ENCODE measurements at regions not wholly inside any gene's neighbourhood (a gene's known extent, or its start where the extent isn't known, plus 50 kb on each side); places are given as distances from the start of the nearest gene placed in this dataset.

GRCh38 chr9:35540315-35540714, 50.4 kb downstream of the RUSC2 start:
- no peak for DNase-seq

GRCh38 chr9:35546853-35547252, 56.9 kb downstream of the RUSC2 start:
- no peak for DNase-seq

DNA sequence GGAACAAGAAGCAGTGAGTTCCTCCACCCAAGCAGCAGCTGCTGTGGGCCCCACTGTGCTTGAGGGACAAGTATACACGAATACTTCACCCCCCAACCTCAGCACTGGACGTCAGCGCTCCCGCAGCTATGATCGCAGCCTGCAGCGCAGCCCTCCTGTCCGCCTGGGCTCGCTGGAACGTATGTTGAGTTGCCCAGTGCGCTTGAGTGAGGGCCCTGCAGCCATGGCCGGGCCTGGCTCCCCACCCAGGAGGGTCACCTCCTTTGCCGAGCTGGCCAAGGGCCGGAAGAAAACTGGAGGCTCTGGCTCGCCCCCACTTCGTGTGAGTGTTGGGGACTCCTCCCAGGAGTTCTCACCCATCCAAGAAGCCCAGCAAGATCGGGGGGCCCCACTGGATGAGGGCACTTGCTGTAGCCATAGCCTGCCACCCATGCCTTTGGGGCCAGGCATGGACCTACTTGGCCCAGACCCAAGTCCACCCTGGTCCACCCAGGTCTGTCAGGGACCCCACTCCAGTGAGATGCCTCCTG, 57.1 kb upstream of the TESK1 start:
- no peak for DNase-seq

GRCh38 chr9:35548571-35548970, 56.5 kb upstream of the TESK1 start:
- DNase-seq, result no peak

DNA sequence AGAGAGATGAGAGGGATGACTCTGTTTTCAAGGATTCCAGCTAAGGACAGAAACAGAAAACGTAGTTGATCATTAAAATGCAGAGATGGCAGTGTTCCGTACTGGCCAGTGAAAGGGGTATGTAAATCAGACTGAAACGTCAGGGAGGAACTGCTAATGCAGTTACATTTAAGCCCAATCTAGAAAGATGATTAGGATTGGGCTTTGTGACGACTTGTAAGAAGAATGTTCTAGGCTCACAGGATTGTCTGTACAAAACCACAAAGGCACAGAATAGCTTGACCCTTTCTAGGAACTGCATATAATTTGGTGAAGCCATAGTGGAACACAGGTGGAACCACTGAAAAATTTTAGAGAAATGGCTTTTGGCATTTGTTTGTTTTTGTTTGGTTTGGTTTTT, 55.6 kb upstream of the TESK1 start:
- DNase-seq, result no peak

DNA sequence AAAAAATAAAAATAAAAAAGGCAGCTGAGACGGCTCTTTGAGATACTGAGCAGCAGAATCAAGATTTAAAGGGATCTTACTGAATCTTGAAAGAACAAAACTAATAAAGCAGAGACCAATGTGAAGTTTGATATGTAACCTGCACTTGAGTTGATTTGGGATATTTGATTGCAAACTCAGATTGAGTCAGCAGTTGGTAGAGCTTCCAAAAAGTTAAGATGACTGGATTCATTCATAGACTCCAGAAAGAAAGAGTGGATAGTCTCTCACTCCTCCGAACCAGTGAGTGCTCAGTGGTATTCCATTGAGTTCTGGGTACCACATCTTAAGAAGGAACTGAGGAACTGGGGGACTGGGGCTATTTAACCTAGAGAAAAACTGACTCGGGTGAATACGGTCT, 52.7 kb upstream of the TESK1 start:
- DNase-seq, result no peak

DNA sequence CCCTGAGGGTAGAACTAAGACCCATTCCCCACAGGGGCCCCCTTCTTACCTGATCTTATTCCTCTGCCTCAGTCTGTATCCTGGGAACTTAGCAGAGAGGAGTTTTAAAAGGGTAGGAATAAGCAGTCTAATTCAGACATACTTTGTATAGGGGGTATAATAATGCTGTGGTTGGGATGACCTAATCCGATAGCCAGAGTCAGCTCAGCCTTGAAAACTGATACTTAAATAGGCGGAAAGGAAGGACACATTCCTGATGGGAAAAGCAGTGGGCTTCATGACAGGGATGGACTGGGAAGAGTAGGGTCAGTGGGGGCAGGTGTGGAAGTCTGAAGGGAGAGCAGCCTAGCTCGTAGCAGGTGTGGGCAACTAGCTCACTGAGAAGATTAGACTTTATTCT, 52.2 kb upstream of the TESK1 start:
- no peak for DNase-seq

DNA sequence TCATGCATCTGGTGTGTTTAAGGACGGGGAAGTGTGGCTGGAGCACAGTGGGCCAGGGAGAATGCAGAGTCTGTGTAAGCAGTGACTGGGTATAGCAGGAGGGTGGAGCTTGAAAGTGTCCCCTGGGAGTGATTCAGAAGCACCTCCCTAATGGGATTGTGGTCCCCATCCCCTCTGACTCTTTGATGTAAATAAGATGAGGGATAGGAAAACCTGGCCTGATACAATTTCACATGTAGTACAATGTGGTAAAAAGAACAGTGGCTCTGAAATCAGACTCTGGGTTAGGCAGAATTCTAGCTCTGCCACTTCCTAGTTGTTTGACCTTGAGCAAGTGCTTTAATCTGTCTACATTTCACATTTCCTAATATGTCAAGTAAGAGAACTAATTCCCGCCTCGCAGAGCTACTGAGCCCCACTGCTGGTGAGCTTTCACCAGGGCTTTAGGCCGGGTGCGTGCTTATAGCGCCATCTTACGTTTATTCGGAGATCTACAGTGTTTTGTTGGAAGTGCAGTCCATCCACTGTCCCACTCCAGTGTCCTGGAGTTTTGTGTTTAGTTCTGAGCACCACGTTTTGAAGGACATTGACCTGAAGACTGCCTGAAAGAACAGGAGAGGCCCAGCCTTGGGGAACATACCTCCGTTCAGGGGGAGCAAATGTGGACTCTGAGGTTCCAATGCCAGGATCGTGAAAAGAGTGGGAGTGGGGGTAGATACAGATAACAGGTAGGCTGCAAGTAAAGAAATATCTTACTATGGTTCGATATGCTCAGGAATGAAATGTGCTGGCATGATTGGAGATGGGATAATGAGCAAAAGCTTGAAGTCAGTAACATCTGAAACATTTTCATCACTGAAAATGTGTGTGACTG, 51.2 kb upstream of the TESK1 start:
- peak; percentile 83 for DNase-seq

GRCh38 chr9:35555246-35555701, 49.8 kb upstream of the TESK1 start:
- DNase-seq, result no peak
